OCI-LY1 (cell line): ENCODE measurements at regions not wholly inside any gene's neighbourhood (a gene's known extent, or its start where the extent isn't known, plus 50 kb on each side); places are given as distances from the start of the nearest gene placed in this dataset.

Source experiments
- H2AFZ ChIP-seq: fragments of 200-600 bp; sonication (generic), shearing (Covaris generic); 2 replicates; pipeline ENCODE4 v1.6.0; 2014; ENCODE audit warnings: antibody characterized with exemption, mild to moderate bottlenecking, low read length
- H3F3A ChIP-seq: fragments of 200-600 bp; sonication (generic), shearing (Covaris generic); 2 replicates; pipeline ENCODE4 v1.6.0; 2014; ENCODE audit warnings: mild to moderate bottlenecking, antibody characterized with exemption, low read length, moderate library complexity; ENCODE audit not compliant: insufficient read depth
- H3K27ac ChIP-seq: fragments of 200-600 bp; sonication (generic); 2 replicates; pipeline ENCODE4 v1.5.1; 2014; ENCODE audit warnings: low read length, mixed run types, mild to moderate bottlenecking, low read depth; ENCODE audit not compliant: poor library complexity, severe bottlenecking
- H3K27me3 ChIP-seq: fragments of 200-600 bp; sonication (generic); 2 replicates; pipeline ENCODE4 v1.6.0; 2014; ENCODE audit warnings: antibody characterized with exemption, mild to moderate bottlenecking, low read length, moderate library complexity; ENCODE audit not compliant: insufficient read depth
- H3K36me3 ChIP-seq: fragments of 200-600 bp; sonication (generic); 2 replicates; pipeline ENCODE4 v1.6.1; 2014; ENCODE audit warnings: mild to moderate bottlenecking, antibody characterized with exemption, low read length, moderate library complexity, mixed read lengths; ENCODE audit not compliant: insufficient read depth
- H3K4me1 ChIP-seq: fragments of 200-600 bp; sonication (generic); 2 replicates; pipeline ENCODE4 v1.5.1; 2014; ENCODE audit warnings: mild to moderate bottlenecking, low read length, moderate library complexity; ENCODE audit not compliant: insufficient read depth, severe bottlenecking
- H3K4me2 ChIP-seq: fragments of 200-600 bp; sonication (generic), shearing (Covaris generic); 2 replicates; pipeline ENCODE4 v1.6.1; 2014; ENCODE audit warnings: low read length
- H3K4me3 ChIP-seq: fragments of 200-600 bp; sonication (generic); 2 replicates; pipeline ENCODE4 v1.5.1; 2014; ENCODE audit warnings: low read length, low read depth, mild to moderate bottlenecking, mixed read lengths; ENCODE audit not compliant: poor library complexity, severe bottlenecking
- H3K79me2 ChIP-seq: fragments of 200-600 bp; shearing (Covaris generic); 2 replicates; pipeline ENCODE4 v1.6.1; 2016; ENCODE audit warnings: mixed run types, low read length, mixed read lengths; ENCODE audit not compliant: insufficient read depth
- H3K9ac ChIP-seq: fragments of 200-600 bp; sonication (generic), shearing (Covaris generic); 2 replicates; pipeline ENCODE4 v1.6.1; 2014; ENCODE audit warnings: mild to moderate bottlenecking, low read length, mixed read lengths
- H3K9me2 ChIP-seq: fragments of 200-600 bp; sonication (generic), shearing (Covaris generic); 2 replicates; pipeline ENCODE4 v1.6.1; 2014; ENCODE audit warnings: low read depth, mild to moderate bottlenecking, low read length, mixed read lengths
- H3K9me3 ChIP-seq: fragments of 200-600 bp; shearing (Covaris generic); 2 replicates; pipeline ENCODE4 v1.6.1; 2014; ENCODE audit warnings: low read length, mixed read lengths
- H4K20me1 ChIP-seq: fragments of 200-600 bp; sonication (generic), shearing (Covaris generic); 2 replicates; pipeline ENCODE4 v1.6.0; 2016; ENCODE audit warnings: mild to moderate bottlenecking, low read length; ENCODE audit not compliant: insufficient read depth
- CTCF ChIP-seq: fragments of 200-600 bp; sonication (generic), shearing (Covaris generic); IDR thresholded peaks from 2 replicates; pipeline ENCODE4 v1.5.1; 2017; ENCODE audit warnings: mild to moderate bottlenecking, antibody characterized with exemption, low read length, moderate library complexity, mixed read lengths
- EZH2 ChIP-seq: fragments of 200-600 bp; sonication (generic), shearing (Covaris generic); IDR thresholded peaks from 2 replicates; pipeline ENCODE4 v1.8.0; 2017; ENCODE audit warnings: borderline replicate concordance, mixed run types, mild to moderate bottlenecking, antibody characterized with exemption, low read length, moderate library complexity, mixed read lengths

GRCh38 chr4:45121426-45121975 is 395.1 kb upstream of the GNPDA2 start:
- TF ChIP-seq EZH2, result no peak
- no peaks in the 10 kb centered on the region for H3K9me2 ChIP-seq
- H3K4me2 ChIP-seq, result no peak overlapping the region
- no peaks in the 10 kb centered on the region for H3K36me3 ChIP-seq
- H2AFZ ChIP-seq, result no peak overlapping the region
- no peak overlapping the region for H3K9ac ChIP-seq
- no peak overlapping the region for H3K27ac ChIP-seq
- no peaks in the 10 kb centered on the region for H3K9me3 ChIP-seq
- H3K4me1 ChIP-seq, result no peaks in the 10 kb centered on the region
- no peaks in the 10 kb centered on the region for H3K79me2 ChIP-seq
- H3K4me3 ChIP-seq, result no peak overlapping the region
- no peaks in the 10 kb centered on the region for H3K27me3 ChIP-seq
- H4K20me1 ChIP-seq, result no peaks in the 10 kb centered on the region
- no peaks in the 10 kb centered on the region for H3F3A ChIP-seq

- no peaks in the 10 kb centered on the region for H3K36me3 ChIP-seq
- no peaks in the 10 kb centered on the region for H3K27me3 ChIP-seq
- H3K4me1 ChIP-seq, result no peaks in the 10 kb centered on the region
- no peaks in the 10 kb centered on the region for H3K79me2 ChIP-seq
- no peak for TF ChIP-seq CTCF
- no peak for TF ChIP-seq EZH2
- no peaks in the 10 kb centered on the region for H3K9me3 ChIP-seq
- H4K20me1 ChIP-seq, result no peaks in the 10 kb centered on the region
- H3K9ac ChIP-seq, result no peak overlapping the region
- H2AFZ ChIP-seq, result no peak overlapping the region
- H3K4me2 ChIP-seq, result no peak overlapping the region
- no peak overlapping the region for H3K4me3 ChIP-seq
- no peak overlapping the region for H3K27ac ChIP-seq
- no peaks in the 10 kb centered on the region for H3K9me2 ChIP-seq
- no peaks in the 10 kb centered on the region for H3F3A ChIP-seq
These were observed 393.8 kb upstream of the GNPDA2 start for GRCh38 chr4:45120163-45120562.

GRCh38 chr4:45119376-45119775 is 393.0 kb upstream of the GNPDA2 start:
- H3K27me3 ChIP-seq, result no peaks in the 10 kb centered on the region
- H2AFZ ChIP-seq, result no peak overlapping the region
- no peaks in the 10 kb centered on the region for H3F3A ChIP-seq
- no peaks in the 10 kb centered on the region for H3K9me3 ChIP-seq
- no peak for TF ChIP-seq EZH2
- no peak for TF ChIP-seq CTCF
- H3K4me3 ChIP-seq, result no peak overlapping the region
- no peaks in the 10 kb centered on the region for H3K4me1 ChIP-seq
- H3K36me3 ChIP-seq, result no peaks in the 10 kb centered on the region
- H3K9me2 ChIP-seq, result no peaks in the 10 kb centered on the region
- no peaks in the 10 kb centered on the region for H3K79me2 ChIP-seq
- H3K9ac ChIP-seq, result no peak overlapping the region
- no peaks in the 10 kb centered on the region for H4K20me1 ChIP-seq
- H3K4me2 ChIP-seq, result no peak overlapping the region
- no peak overlapping the region for H3K27ac ChIP-seq

- Histone ChIP-seq H3K9me2 (no peaks in the 10 kb centered on the region), H3K27ac (no peak overlapping the region), H3K9ac (no peak overlapping the region), H3F3A (no peaks in the 10 kb centered on the region), H3K79me2 (no peaks in the 10 kb centered on the region), H3K27me3 (no peaks in the 10 kb centered on the region), H3K36me3 (no peaks in the 10 kb centered on the region), H4K20me1 (no peaks in the 10 kb centered on the region), H3K4me2 (no peak overlapping the region), H3K9me3 (no peaks in the 10 kb centered on the region), H3K4me1 (no peaks in the 10 kb centered on the region), H3K4me3 (no peak overlapping the region), H2AFZ (no peak overlapping the region)
- TF ChIP-seq CTCF, result no peak
These were observed 376.4 kb upstream of the GNPDA2 start for GRCh38 chr4:45102716-45103115.
